ENCODE measurements at regions not wholly inside any gene's neighbourhood (a gene's known extent, or its start where the extent isn't known, plus 50 kb on each side); places are given as distances from the start of the nearest gene placed in this dataset.

DNA sequence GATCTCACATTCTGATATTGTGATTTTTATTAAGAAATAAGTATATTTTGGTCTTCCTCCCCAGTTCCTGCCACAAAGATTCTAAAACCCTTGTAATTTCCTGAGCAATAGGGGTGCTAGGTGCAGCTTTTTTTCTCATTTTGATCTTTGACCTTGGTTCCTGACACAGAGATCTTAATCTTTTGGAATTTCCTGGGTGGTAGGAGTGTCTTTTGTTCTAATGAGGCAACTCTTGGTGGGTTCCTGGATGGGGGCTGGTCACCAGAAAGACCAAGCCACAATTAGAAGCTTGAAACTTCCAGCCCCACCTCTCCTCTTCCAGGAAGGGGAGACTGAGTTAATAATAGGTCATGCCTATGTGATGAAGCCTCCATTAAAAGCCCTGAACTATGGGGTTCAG, 334.6 kb downstream of the FOXO1 start:
- no peak overlapping the region for H3K4me3 ChIP-seq (ENCODE audit: low read length in 2 of 2)
- no peaks in the 10 kb centered on the region for H3K9me3 ChIP-seq (replicated peaks in 1 of 2; ENCODE audit: control insufficient read depth in 2 of 2, insufficient read depth in 1 of 2, low read depth in 1 of 2, low read length in 2 of 2)
- no peak overlapping the region for H2AK5ac ChIP-seq (ENCODE audit: low read depth, low read length)
- H3K36me3 ChIP-seq (replicated peaks in 1 of 2; ENCODE audit: control insufficient read depth in 2 of 2, insufficient read depth in 2 of 2, low read length in 2 of 2): no peaks in the 10 kb centered on the region
- H2BK15ac ChIP-seq (ENCODE audit: low read length): no peak overlapping the region
- no peak overlapping the region for H3K4ac ChIP-seq (ENCODE audit: low read length)
- no peak overlapping the region for H3K14ac ChIP-seq (ENCODE audit: low read length)
- no peak overlapping the region for H2BK120ac ChIP-seq (ENCODE audit: low read depth, low read length)
- peaks cover 4 to 5% of the 10 kb centered on the region in 2 donors for H3K4me1 ChIP-seq (ENCODE audit: control insufficient read depth in 2 of 2, insufficient read depth in 1 of 2, low read depth in 1 of 2, low read length in 2 of 2)
- H3K18ac ChIP-seq (ENCODE audit: low read length): no peak overlapping the region
- H3K23ac ChIP-seq (ENCODE audit: low read depth, low read length, poor library complexity): no peak overlapping the region
- H2BK5ac ChIP-seq (ENCODE audit: low read length): no peak overlapping the region
- H3K27ac ChIP-seq (replicated peaks; ENCODE audit: low read length): no peak overlapping the region
- DNase-seq (ENCODE audit: low spot score): no peak
- no peaks in the 10 kb centered on the region for H3K79me1 ChIP-seq (ENCODE audit: low read depth, low read length)
- no peak overlapping the region for H3K9ac ChIP-seq (ENCODE audit: low read depth, low read length, poor library complexity)
- no peak overlapping the region for H4K91ac ChIP-seq (ENCODE audit: low read depth, low read length, poor library complexity)
- no peak overlapping the region for H2BK12ac ChIP-seq (ENCODE audit: low read length)
- H4K8ac ChIP-seq (ENCODE audit: low read depth, low read length): no peak overlapping the region
- no peak overlapping the region for H2AFZ ChIP-seq (ENCODE audit: low read length)
- H3K27me3 ChIP-seq (ENCODE audit: control insufficient read depth in 3 of 3, insufficient read depth in 3 of 3, low read depth in 1 of 3, low read length in 3 of 3): no peaks in the 10 kb centered on the region
- H3K4me2 ChIP-seq (ENCODE audit: insufficient read depth, low read length, poor library complexity, severe bottlenecking): no peak overlapping the region

DNA sequence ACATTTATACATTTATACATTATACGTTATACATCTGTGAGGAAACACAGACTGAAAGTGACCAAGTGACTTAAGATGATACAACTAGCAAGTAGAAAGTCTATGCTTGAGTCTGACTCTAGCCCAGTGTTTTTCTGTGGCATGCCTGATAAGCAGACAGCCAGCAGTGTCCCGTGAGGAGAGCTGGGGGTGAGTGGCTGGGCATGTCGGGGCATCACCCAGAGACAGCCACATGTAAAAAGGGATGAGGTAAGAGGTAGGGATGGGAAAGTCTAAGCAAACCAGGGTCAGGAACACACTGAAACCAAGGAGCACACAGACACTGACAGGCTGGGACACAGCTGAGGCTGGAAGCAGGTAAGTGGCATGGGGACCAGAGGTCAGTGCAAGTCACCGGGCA, 333.2 kb downstream of the FOXO1 start:
- WGBS, 2 donors (ENCODE audit: extremely low coverage in 2 of 2, insufficient read length in 2 of 2, insufficient replicate concordance in 1 of 2): no CpG with 5 or more reads among the region's 4 CpGs
- peak overlapping the region; percentile 6 for H2AK5ac ChIP-seq (ENCODE audit: low read depth, low read length)
- H4K8ac ChIP-seq (ENCODE audit: low read depth, low read length): no peak overlapping the region
- H2AFZ ChIP-seq (ENCODE audit: low read length): peak overlapping the region; percentile 14
- peak overlapping the region; percentile 92 for H2BK12ac ChIP-seq (ENCODE audit: low read length)
- H3K9ac ChIP-seq (ENCODE audit: low read depth, low read length, poor library complexity): peak overlapping the region; percentile 1
- no peak overlapping the region for H2BK15ac ChIP-seq (ENCODE audit: low read length)
- peak overlapping the region; percentile 89 for H3K18ac ChIP-seq (ENCODE audit: low read length)
- peaks cover 5 to 6% of the 10 kb centered on the region in 2 donors for H3K4me1 ChIP-seq (ENCODE audit: control insufficient read depth in 2 of 2, insufficient read depth in 1 of 2, low read depth in 1 of 2, low read length in 2 of 2)
- no peak overlapping the region for H3K14ac ChIP-seq (ENCODE audit: low read length)
- no peaks in the 10 kb centered on the region for H3K79me1 ChIP-seq (ENCODE audit: low read depth, low read length)
- H2BK5ac ChIP-seq (ENCODE audit: low read length): no peak overlapping the region
- H3K9me3 ChIP-seq (replicated peaks in 1 of 2; ENCODE audit: control insufficient read depth in 2 of 2, insufficient read depth in 1 of 2, low read depth in 1 of 2, low read length in 2 of 2): no peaks in the 10 kb centered on the region
- DNase-seq (ENCODE audit: low spot score): no peak
- no peak overlapping the region for H3K4me2 ChIP-seq (ENCODE audit: insufficient read depth, low read length, poor library complexity, severe bottlenecking)
- no peak overlapping the region for H4K91ac ChIP-seq (ENCODE audit: low read depth, low read length, poor library complexity)
- H3K4me3 ChIP-seq (ENCODE audit: low read length in 2 of 2): peak overlapping the region in 1 of 2 donors; percentile 33
- H3K27ac ChIP-seq (replicated peaks; ENCODE audit: low read length): no peak overlapping the region
- no peaks in the 10 kb centered on the region for H3K36me3 ChIP-seq (replicated peaks in 1 of 2; ENCODE audit: control insufficient read depth in 2 of 2, insufficient read depth in 2 of 2, low read length in 2 of 2)
- no peak overlapping the region for H3K23ac ChIP-seq (ENCODE audit: low read depth, low read length, poor library complexity)
- no peak overlapping the region for H2BK120ac ChIP-seq (ENCODE audit: low read depth, low read length)
- H3K27me3 ChIP-seq (ENCODE audit: control insufficient read depth in 3 of 3, insufficient read depth in 3 of 3, low read depth in 1 of 3, low read length in 3 of 3): no peaks in the 10 kb centered on the region
- peak overlapping the region; percentile 27 for H3K4ac ChIP-seq (ENCODE audit: low read length)

- no CpG with 5 or more reads among the region's 3 CpGs for WGBS, 2 donors (ENCODE audit: extremely low coverage in 2 of 2, insufficient read length in 2 of 2, insufficient replicate concordance in 1 of 2)
- no peaks in the 10 kb centered on the region for H3K27me3 ChIP-seq (ENCODE audit: control insufficient read depth in 3 of 3, insufficient read depth in 3 of 3, low read depth in 1 of 3, low read length in 3 of 3)
- no peak overlapping the region for H3K18ac ChIP-seq (ENCODE audit: low read length)
- H3K9ac ChIP-seq (ENCODE audit: low read depth, low read length, poor library complexity): no peak overlapping the region
- H2AFZ ChIP-seq (ENCODE audit: low read length): no peak overlapping the region
- no peak overlapping the region for H3K4me3 ChIP-seq (ENCODE audit: low read length in 2 of 2)
- H3K27ac ChIP-seq (replicated peaks; ENCODE audit: low read length): no peak overlapping the region
- no peak overlapping the region for H2BK15ac ChIP-seq (ENCODE audit: low read length)
- no peak overlapping the region for H4K8ac ChIP-seq (ENCODE audit: low read depth, low read length)
- no peak overlapping the region for H3K14ac ChIP-seq (ENCODE audit: low read length)
- H2AK5ac ChIP-seq (ENCODE audit: low read depth, low read length): no peak overlapping the region
- no peak overlapping the region for H3K4me2 ChIP-seq (ENCODE audit: insufficient read depth, low read length, poor library complexity, severe bottlenecking)
- H3K4me1 ChIP-seq (ENCODE audit: control insufficient read depth in 2 of 2, insufficient read depth in 1 of 2, low read depth in 1 of 2, low read length in 2 of 2): peaks cover 5 to 6% of the 10 kb centered on the region in 2 donors
- H2BK120ac ChIP-seq (ENCODE audit: low read depth, low read length): no peak overlapping the region
- no peak for DNase-seq (ENCODE audit: low spot score)
- H2BK12ac ChIP-seq (ENCODE audit: low read length): no peak overlapping the region
- H3K79me1 ChIP-seq (ENCODE audit: low read depth, low read length): no peaks in the 10 kb centered on the region
- no peak overlapping the region for H3K4ac ChIP-seq (ENCODE audit: low read length)
- no peaks in the 10 kb centered on the region for H3K9me3 ChIP-seq (replicated peaks in 1 of 2; ENCODE audit: control insufficient read depth in 2 of 2, insufficient read depth in 1 of 2, low read depth in 1 of 2, low read length in 2 of 2)
- H3K36me3 ChIP-seq (replicated peaks in 1 of 2; ENCODE audit: control insufficient read depth in 2 of 2, insufficient read depth in 2 of 2, low read length in 2 of 2): no peaks in the 10 kb centered on the region
- no peak overlapping the region for H4K91ac ChIP-seq (ENCODE audit: low read depth, low read length, poor library complexity)
- no peak overlapping the region for H2BK5ac ChIP-seq (ENCODE audit: low read length)
- no peak overlapping the region for H3K23ac ChIP-seq (ENCODE audit: low read depth, low read length, poor library complexity)
These were observed 332.4 kb downstream of the FOXO1 start for GRCh38 chr13:40334031-40334430.

- H2BK12ac ChIP-seq (ENCODE audit: low read length): no peak overlapping the region
These were observed 331.8 kb downstream of the FOXO1 start for GRCh38 chr13:40334616-40335015.

More at GRCh38 chr13:40334616-40335015, 331.8 kb downstream of the FOXO1 start:
- Histone ChIP-seq H4K91ac (ENCODE audit: low read depth, low read length, poor library complexity) (no peak overlapping the region), H3K23ac (ENCODE audit: low read depth, low read length, poor library complexity) (no peak overlapping the region), H2BK120ac (ENCODE audit: low read depth, low read length) (no peak overlapping the region), H2BK15ac (ENCODE audit: low read length) (no peak overlapping the region), H3K4me1 (ENCODE audit: control insufficient read depth in 2 of 2, insufficient read depth in 1 of 2, low read depth in 1 of 2, low read length in 2 of 2) (peaks cover 5 to 6% of the 10 kb centered on the region in 2 donors), H3K4me3 (ENCODE audit: low read length in 2 of 2) (no peak overlapping the region), H3K27ac (replicated peaks; ENCODE audit: low read length) (no peak overlapping the region), H3K36me3 (replicated peaks in 1 of 2; ENCODE audit: control insufficient read depth in 2 of 2, insufficient read depth in 2 of 2, low read length in 2 of 2) (no peaks in the 10 kb centered on the region), H2BK5ac (ENCODE audit: low read length) (no peak overlapping the region), H4K8ac (ENCODE audit: low read depth, low read length) (no peak overlapping the region), H3K14ac (ENCODE audit: low read length) (no peak overlapping the region), H3K27me3 (ENCODE audit: control insufficient read depth in 3 of 3, insufficient read depth in 3 of 3, low read depth in 1 of 3, low read length in 3 of 3) (no peaks in the 10 kb centered on the region), H2AFZ (ENCODE audit: low read length) (no peak overlapping the region), H2AK5ac (ENCODE audit: low read depth, low read length) (no peak overlapping the region), H3K9me3 (replicated peaks in 1 of 2; ENCODE audit: control insufficient read depth in 2 of 2, insufficient read depth in 1 of 2, low read depth in 1 of 2, low read length in 2 of 2) (no peaks in the 10 kb centered on the region), H3K4me2 (ENCODE audit: insufficient read depth, low read length, poor library complexity, severe bottlenecking) (no peak overlapping the region), H3K9ac (ENCODE audit: low read depth, low read length, poor library complexity) (no peak overlapping the region), H3K4ac (ENCODE audit: low read length) (no peak overlapping the region), H3K18ac (ENCODE audit: low read length) (no peak overlapping the region), H3K79me1 (ENCODE audit: low read depth, low read length) (no peaks in the 10 kb centered on the region)
- no peak for DNase-seq (ENCODE audit: low spot score)
- WGBS, 2 donors (ENCODE audit: extremely low coverage in 2 of 2, insufficient read length in 2 of 2, insufficient replicate concordance in 1 of 2): no CpG with 5 or more reads among the region's 6 CpGs

Measured in neuronal stem cell (in vitro differentiated cells).